DND-41 (cell line): ENCODE measurements at regions not wholly inside any gene's neighbourhood (a gene's known extent, or its start where the extent isn't known, plus 50 kb on each side); places are given as distances from the start of the nearest gene placed in this dataset.

Experiments used
- ATAC-seq: fragments of 200-7000 bp; cut with Tn5 transposase; 3 replicates; pipeline ENCODE4 v1.9.1; 2021; ENCODE audit warnings: low read depth; ENCODE audit not compliant: insufficient read depth
- DNase-seq: peaks from one replicate; pipeline ENCODE4 v3.0.0-alpha.2; 2020
- H2AFZ ChIP-seq: 2 replicates; pipeline ENCODE4 v1.6.0; 2012; ENCODE audit warnings: low read depth, low read length
- H3K27ac ChIP-seq: 2 replicates; pipeline ENCODE4 v1.5.1; 2012; ENCODE audit warnings: low read length, inconsistent platforms
- H3K27me3 ChIP-seq: fragments of 200-600 bp; sonication (generic); 2 replicates; pipeline ENCODE4 v1.6.0; 2012; ENCODE audit warnings: low read length, mild to moderate bottlenecking, inconsistent platforms; ENCODE audit not compliant: insufficient read depth, poor library complexity
- H3K36me3 ChIP-seq: 2 replicates; pipeline ENCODE4 v1.5.1; 2012; ENCODE audit warnings: low read length, inconsistent platforms; ENCODE audit not compliant: insufficient read depth
- H3K4me1 ChIP-seq: 2 replicates; pipeline ENCODE4 v1.5.1; 2012; ENCODE audit warnings: mild to moderate bottlenecking, low read length; ENCODE audit not compliant: insufficient read depth
- H3K4me2 ChIP-seq: 2 replicates; pipeline ENCODE4 v1.6.0; 2012; ENCODE audit warnings: mild to moderate bottlenecking, moderate library complexity, low read length, inconsistent platforms; ENCODE audit not compliant: insufficient read depth
- H3K4me3 ChIP-seq, 2 experiments: fragments of 200-600 bp in 1 of 2; shearing (Covaris generic) in 1 of 2; 2 replicates each; pipeline ENCODE4 v1.5.1; 2012 to 2016; ENCODE audit warnings: inconsistent platforms in 2 of 2, low read length in 2 of 2, mild to moderate bottlenecking in 2 of 2, low read depth in 1 of 2, moderate library complexity in 1 of 2
- H3K79me2 ChIP-seq: 2 replicates; pipeline ENCODE4 v1.6.0; 2012; ENCODE audit warnings: low read length, inconsistent platforms; ENCODE audit not compliant: insufficient read depth
- H3K9ac ChIP-seq: 2 replicates; pipeline ENCODE4 v1.6.0; 2012; ENCODE audit warnings: low read depth, mild to moderate bottlenecking, inconsistent platforms, low read length, moderate library complexity
- H3K9me3 ChIP-seq: 2 replicates; pipeline ENCODE4 v1.5.1; 2012; ENCODE audit warnings: low read length, moderate library complexity, mild to moderate bottlenecking, inconsistent platforms; ENCODE audit not compliant: insufficient read depth, severe bottlenecking
- H4K20me1 ChIP-seq: 2 replicates; pipeline ENCODE4 v1.6.0; 2012; ENCODE audit warnings: low read length; ENCODE audit not compliant: insufficient read depth
- EZH2 ChIP-seq: IDR thresholded peaks from 3 replicates; pipeline ENCODE4 v1.6.1; 2012; ENCODE audit warnings: borderline replicate concordance, low read depth, mild to moderate bottlenecking, moderate library complexity, low read length, inconsistent platforms; ENCODE audit not compliant: severe bottlenecking
- TF ChIP-seq, protein P1 (sequence below): IDR thresholded peaks from 2 replicates; pipeline ENCODE4 v1.5.1; 2012; ENCODE audit warnings: borderline replicate concordance, low read length, moderate library complexity, mild to moderate bottlenecking; ENCODE audit not compliant: poor library complexity, severe bottlenecking; ENCODE audit errors: extremely low read depth

DNA sequence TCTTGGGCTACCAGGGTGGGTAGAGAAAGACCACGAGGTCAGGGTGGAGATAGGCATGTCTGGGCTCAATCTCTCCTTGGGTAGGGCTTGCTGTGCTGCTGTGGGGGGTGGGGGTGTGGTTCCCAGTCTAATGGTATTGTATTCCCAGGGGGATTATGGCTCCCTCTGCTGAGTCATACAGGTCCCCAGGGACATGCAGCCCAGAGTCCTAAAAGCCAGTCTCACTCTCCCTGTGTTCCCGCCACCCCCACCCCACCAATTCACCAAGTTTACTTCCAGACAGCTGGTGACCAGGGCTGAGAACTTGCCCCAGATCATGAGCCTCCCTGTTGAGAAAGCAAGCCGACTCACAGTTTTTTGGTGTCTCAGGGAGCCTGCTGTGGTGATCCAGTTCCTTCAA lies 367.6 kb downstream of the C12orf75 start:
- Histone ChIP-seq H3K27me3 (peaks cover under 1% of the 10 kb centered on the region), H3K9me3 (no peaks in the 10 kb centered on the region), H2AFZ (no peak overlapping the region), H3K36me3 (no peaks in the 10 kb centered on the region), H3K4me3 (no peak overlapping the region), H3K79me2 (no peaks in the 10 kb centered on the region), H3K4me2 (no peak overlapping the region), H3K4me1 (no peaks in the 10 kb centered on the region), H3K9ac (no peak overlapping the region), H4K20me1 (no peaks in the 10 kb centered on the region), H3K27ac (no peak overlapping the region)
- TF ChIP-seq, protein P1, sequence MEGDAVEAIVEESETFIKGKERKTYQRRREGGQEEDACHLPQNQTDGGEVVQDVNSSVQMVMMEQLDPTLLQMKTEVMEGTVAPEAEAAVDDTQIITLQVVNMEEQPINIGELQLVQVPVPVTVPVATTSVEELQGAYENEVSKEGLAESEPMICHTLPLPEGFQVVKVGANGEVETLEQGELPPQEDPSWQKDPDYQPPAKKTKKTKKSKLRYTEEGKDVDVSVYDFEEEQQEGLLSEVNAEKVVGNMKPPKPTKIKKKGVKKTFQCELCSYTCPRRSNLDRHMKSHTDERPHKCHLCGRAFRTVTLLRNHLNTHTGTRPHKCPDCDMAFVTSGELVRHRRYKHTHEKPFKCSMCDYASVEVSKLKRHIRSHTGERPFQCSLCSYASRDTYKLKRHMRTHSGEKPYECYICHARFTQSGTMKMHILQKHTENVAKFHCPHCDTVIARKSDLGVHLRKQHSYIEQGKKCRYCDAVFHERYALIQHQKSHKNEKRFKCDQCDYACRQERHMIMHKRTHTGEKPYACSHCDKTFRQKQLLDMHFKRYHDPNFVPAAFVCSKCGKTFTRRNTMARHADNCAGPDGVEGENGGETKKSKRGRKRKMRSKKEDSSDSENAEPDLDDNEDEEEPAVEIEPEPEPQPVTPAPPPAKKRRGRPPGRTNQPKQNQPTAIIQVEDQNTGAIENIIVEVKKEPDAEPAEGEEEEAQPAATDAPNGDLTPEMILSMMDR, result no peak
- TF ChIP-seq EZH2, result no peak
- ATAC-seq (no peak), DNase-seq (peak; percentile 19)

DNA sequence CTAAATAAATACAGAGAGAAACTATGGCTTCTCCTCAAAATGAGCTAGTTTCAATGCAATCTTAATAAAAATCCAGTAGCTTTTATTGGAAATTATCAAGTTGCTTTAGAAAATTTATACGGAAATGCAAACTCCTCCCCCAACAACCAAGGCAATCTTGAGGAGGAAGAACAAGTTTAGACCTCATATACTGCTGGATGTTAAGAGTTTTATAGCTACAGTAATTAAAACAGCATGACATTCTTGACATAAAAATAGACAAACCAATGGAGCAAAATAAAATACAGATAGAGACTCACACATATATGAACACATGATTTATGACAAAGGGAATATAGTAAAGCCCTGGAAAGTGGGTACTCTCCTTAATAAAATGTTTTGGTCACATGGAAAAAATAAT lies 368.7 kb downstream of the C12orf75 start:
- Histone ChIP-seq H3K4me2 (no peak overlapping the region), H3K9ac (no peak overlapping the region), H3K79me2 (no peaks in the 10 kb centered on the region), H4K20me1 (no peaks in the 10 kb centered on the region), H2AFZ (no peak overlapping the region), H3K27ac (no peak overlapping the region), H3K4me3 (no peak overlapping the region), H3K36me3 (no peaks in the 10 kb centered on the region), H3K4me1 (no peaks in the 10 kb centered on the region), H3K9me3 (no peaks in the 10 kb centered on the region), H3K27me3 (peaks cover 5% of the 10 kb centered on the region)
- TF ChIP-seq, protein P1, result no peak
- TF ChIP-seq EZH2, result no peak
- DNase-seq, result no peak
- no peak for ATAC-seq

DNA sequence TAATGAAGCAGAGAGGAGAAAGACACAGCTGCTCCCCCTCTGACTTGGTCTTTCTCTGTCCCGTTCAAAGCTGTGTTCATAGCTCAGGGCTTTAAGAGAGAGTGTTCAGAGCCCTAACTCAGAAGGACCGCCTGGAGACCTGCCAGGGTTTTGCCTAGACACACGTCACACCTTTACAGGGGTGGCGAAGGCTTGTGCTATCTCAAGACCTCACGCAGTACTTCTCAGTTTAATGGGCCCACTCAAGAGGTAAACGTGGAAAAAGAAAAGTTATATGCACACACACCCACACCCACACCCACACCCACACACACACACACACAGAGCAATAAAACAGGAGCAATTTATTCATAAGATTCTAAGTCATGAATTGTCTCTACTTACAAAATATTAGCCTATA lies 374.3 kb downstream of the C12orf75 start:
- Histone ChIP-seq H3K4me3 (no peak overlapping the region), H3K9me3 (no peaks in the 10 kb centered on the region), H3K36me3 (no peaks in the 10 kb centered on the region), H3K4me2 (no peak overlapping the region), H3K27ac (no peak overlapping the region), H3K79me2 (no peaks in the 10 kb centered on the region), H4K20me1 (no peaks in the 10 kb centered on the region), H3K27me3 (peaks cover 5% of the 10 kb centered on the region), H2AFZ (no peak overlapping the region), H3K4me1 (no peaks in the 10 kb centered on the region), H3K9ac (no peak overlapping the region)
- TF ChIP-seq EZH2, result no peak
- TF ChIP-seq, protein P1, result no peak
- ATAC-seq (no peak), DNase-seq (no peak)

DNA sequence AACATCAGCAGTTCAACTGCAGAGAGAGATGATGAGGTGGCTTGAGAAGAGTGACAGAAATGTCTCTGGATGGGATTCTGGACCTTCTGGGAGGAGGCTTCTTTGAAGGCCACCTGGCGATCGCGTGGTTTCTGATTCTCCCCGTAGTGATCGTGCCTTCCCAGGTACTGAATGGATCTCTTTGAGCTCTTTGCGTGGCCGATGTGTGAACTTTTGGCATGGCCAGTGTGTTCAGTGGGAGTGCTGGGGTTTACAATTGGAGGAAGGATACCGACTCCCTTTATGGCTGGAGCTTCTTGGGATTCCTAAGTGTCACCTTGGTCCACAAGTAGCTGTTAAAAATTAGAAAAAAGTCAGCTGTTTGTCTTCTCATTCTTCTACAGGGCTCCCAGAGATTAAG lies 374.7 kb downstream of the C12orf75 start:
- Histone ChIP-seq H3K27me3 (peaks cover 5% of the 10 kb centered on the region), H3K4me2 (no peak overlapping the region), H3K9ac (no peak overlapping the region), H3K4me1 (no peaks in the 10 kb centered on the region), H3K9me3 (no peaks in the 10 kb centered on the region), H3K27ac (no peak overlapping the region), H3K79me2 (no peaks in the 10 kb centered on the region), H3K36me3 (no peaks in the 10 kb centered on the region), H3K4me3 (no peak overlapping the region), H4K20me1 (no peaks in the 10 kb centered on the region), H2AFZ (no peak overlapping the region)
- TF ChIP-seq, protein P1, result no peak
- no peak for TF ChIP-seq EZH2
- DNase-seq (no peak), ATAC-seq (no peak)
